Left hindlimb (tissue), 1 donor: ENCODE measurements at regions not wholly inside any gene's neighbourhood (a gene's known extent, or its start where the extent isn't known, plus 50 kb on each side); places are given as distances from the start of the nearest gene placed in this dataset.
"Not testable (repeated sequence)": the region's sequence is repeated elsewhere in the genome, so short reads cannot be mapped to it uniquely, and the experiment has no call there.

ENCODE experiments used
- DNase-seq: peaks from one replicate; pipeline ENCODE4 v3.0.0-alpha.2; 2018

- not testable (repeated sequence) for DNase-seq
Observed at GRCh38 chr2:179385756-179386155, 121.1 kb upstream of the SESTD1 start.

- DNase-seq: no peak
Observed at GRCh38 chr2:179383975-179384374, 119.3 kb upstream of the SESTD1 start.

GRCh38 chr2:179377296-179377695, 112.7 kb upstream of the SESTD1 start:
- no peak for DNase-seq

GRCh38 chr2:179376881-179377280, 112.2 kb upstream of the SESTD1 start:
- DNase-seq: no peak

- DNase-seq: no peak
Observed at GRCh38 chr2:179373816-179374215, 109.2 kb upstream of the SESTD1 start.

GRCh38 chr2:179365561-179365960, 100.9 kb upstream of the SESTD1 start:
- not testable (repeated sequence) for DNase-seq

GRCh38 chr2:179355881-179356280, 91.2 kb upstream of the SESTD1 start:
- no peak for DNase-seq

GRCh38 chr2:179354739-179355537, 90.3 kb upstream of the SESTD1 start:
- DNase-seq: no peak

GRCh38 chr2:179354296-179354695, 89.7 kb upstream of the SESTD1 start:
- DNase-seq: no peak

GRCh38 chr2:179352181-179352580, 87.5 kb upstream of the SESTD1 start:
- no peak for DNase-seq

GRCh38 chr2:179351057-179351456, 86.4 kb upstream of the SESTD1 start:
- no peak for DNase-seq

- DNase-seq: no peak
Observed at GRCh38 chr2:179349670-179350303, 85.2 kb upstream of the SESTD1 start.

GRCh38 chr2:179348906-179349305, 84.3 kb upstream of the SESTD1 start:
- no peak for DNase-seq

- no peak for DNase-seq
Observed at GRCh38 chr2:179344970-179345369, 80.3 kb upstream of the SESTD1 start.

- no peak for DNase-seq
Observed at GRCh38 chr2:179344280-179344964, 79.8 kb upstream of the SESTD1 start.

- no peak for DNase-seq
Observed at GRCh38 chr2:179343945-179344279, 79.3 kb upstream of the SESTD1 start.

- DNase-seq: no peak
Observed at GRCh38 chr2:179341152-179341866, 76.7 kb upstream of the SESTD1 start.

- DNase-seq: no peak
Observed at GRCh38 chr2:179340678-179341077, 76.0 kb upstream of the SESTD1 start.

- DNase-seq: no peak
Observed at GRCh38 chr2:179338681-179339080, 74.0 kb upstream of the SESTD1 start.

GRCh38 chr2:179336782-179337534, 72.3 kb upstream of the SESTD1 start:
- peak; percentile 71 for DNase-seq

GRCh38 chr2:179335732-179336131, 71.1 kb upstream of the SESTD1 start:
- DNase-seq: no peak

- DNase-seq: no peak
Observed at GRCh38 chr2:179332903-179333302, 68.3 kb upstream of the SESTD1 start.

- DNase-seq: no peak
Observed at GRCh38 chr2:179331061-179331460, 66.4 kb upstream of the SESTD1 start.
